GM12891 (cell line): ENCODE measurements at regions not wholly inside any gene's neighbourhood (a gene's known extent, or its start where the extent isn't known, plus 50 kb on each side); places are given as distances from the start of the nearest gene placed in this dataset.

Experiments used
- PAX5 ChIP-seq: IDR thresholded peaks from 2 replicates; pipeline ENCODE4 v1.6.1; 2011; ENCODE audit warnings: low read length, moderate library complexity, mild to moderate bottlenecking; ENCODE audit not compliant: insufficient read depth, severe bottlenecking
- POLR2A ChIP-seq: IDR thresholded peaks from 2 replicates; pipeline ENCODE4 v1.6.1; 2011; ENCODE audit warnings: low read depth, low read length, control low read depth

GRCh38 chr5:12177851-12178250, 273.6 kb upstream of the CTNND2 start:
- TF ChIP-seq POLR2A = no peak
- no peak for TF ChIP-seq PAX5
